Thyroid gland (tissue), 4 donors: ENCODE measurements at regions not wholly inside any gene's neighbourhood (a gene's known extent, or its start where the extent isn't known, plus 50 kb on each side); places are given as distances from the start of the nearest gene placed in this dataset.

Experiments used
- DNase-seq, 2 donors: peaks; one replicate each; pipeline ENCODE4 v3.0.0-alpha.2; 2019
- H3K27ac ChIP-seq, 3 donors: fragments of 200-600 bp; sonication (generic); 1 replicate in 2 of 3; 2 replicates in 1 of 3; pipeline ENCODE4 v1.5.1; 2016 to 2019; ENCODE audit warnings: mild to moderate bottlenecking in 1 of 3, moderate library complexity in 1 of 3
- H3K27me3 ChIP-seq: fragments of 200-600 bp; sonication (generic); one replicate; pipeline ENCODE4 v1.5.1; 2019
- H3K36me3 ChIP-seq, 2 donors: fragments of 200-600 bp; sonication (generic); one replicate each; pipeline ENCODE4 v1.5.1; 2016 to 2019
- H3K4me1 ChIP-seq, 2 donors: fragments of 200-600 bp; sonication (generic); one replicate each; pipeline ENCODE4 v1.5.1; 2017 to 2019
- H3K4me3 ChIP-seq, 3 donors: fragments of 200-600 bp; sonication (generic); replicated peaks in 1 of 3; 1 replicate in 2 of 3; 2 replicates in 1 of 3; pipeline ENCODE4 v1.5.1; 2016; ENCODE audit warnings: mild to moderate bottlenecking in 1 of 3
- H3K9me3 ChIP-seq: fragments of 200-600 bp; sonication (generic); one replicate; pipeline ENCODE4 v1.5.1; 2017
- POLR2A ChIP-seq, 2 donors: fragments of 450-650 bp; IDR thresholded peaks; one replicate each; pipeline ENCODE4 v1.6.1; 2017; ENCODE audit warnings: antibody characterized with exemption in 2 of 2, mild to moderate bottlenecking in 2 of 2, moderate library complexity in 1 of 2
- WGBS, 2 donors: methylation state at CpG; one replicate each; pipeline ENCODE4 v1.1.5; 2017; 5-methylcytosine and 5-hydroxymethylcytosine counted together
- intact Hi-C: fragments of 100-400 bp; cut with DNase I; formaldehyde crosslinking; loops from one replicate; pipeline ENCODE4 v1.15.1; 2023
- TF ChIP-seq, protein P1 (sequence below), 6 experiments: fragments of 200-600 bp in 3 of 6; fragments of 450-650 bp in 3 of 6; sonication (generic) in 3 of 6; IDR thresholded peaks; one replicate each; pipeline ENCODE4 v1.5.1; 2016 to 2019; ENCODE audit warnings: antibody characterized with exemption in 6 of 6, mild to moderate bottlenecking in 2 of 6, inconsistent platforms in 1 of 6, moderate library complexity in 1 of 6

DNA sequence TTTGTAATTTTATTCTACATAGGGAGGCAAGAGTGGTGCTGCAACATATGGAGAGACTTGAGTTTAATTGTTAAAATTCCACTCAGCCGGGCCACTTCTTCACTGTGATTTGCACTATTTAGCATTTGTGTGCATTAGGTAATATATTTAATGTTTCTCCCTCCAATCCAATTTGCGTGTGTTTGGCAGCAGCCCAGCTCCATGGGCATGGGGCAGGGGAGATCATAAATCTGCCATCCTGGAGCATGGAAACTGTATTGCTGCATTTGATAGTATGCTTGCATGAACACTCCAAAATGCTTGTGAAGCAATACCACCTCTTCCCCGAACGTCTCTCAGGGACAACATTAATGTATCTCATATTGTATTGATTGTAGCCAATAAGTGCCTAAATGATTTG is 339.1 kb upstream of the RBFOX1 start:
- TF ChIP-seq, protein P1, sequence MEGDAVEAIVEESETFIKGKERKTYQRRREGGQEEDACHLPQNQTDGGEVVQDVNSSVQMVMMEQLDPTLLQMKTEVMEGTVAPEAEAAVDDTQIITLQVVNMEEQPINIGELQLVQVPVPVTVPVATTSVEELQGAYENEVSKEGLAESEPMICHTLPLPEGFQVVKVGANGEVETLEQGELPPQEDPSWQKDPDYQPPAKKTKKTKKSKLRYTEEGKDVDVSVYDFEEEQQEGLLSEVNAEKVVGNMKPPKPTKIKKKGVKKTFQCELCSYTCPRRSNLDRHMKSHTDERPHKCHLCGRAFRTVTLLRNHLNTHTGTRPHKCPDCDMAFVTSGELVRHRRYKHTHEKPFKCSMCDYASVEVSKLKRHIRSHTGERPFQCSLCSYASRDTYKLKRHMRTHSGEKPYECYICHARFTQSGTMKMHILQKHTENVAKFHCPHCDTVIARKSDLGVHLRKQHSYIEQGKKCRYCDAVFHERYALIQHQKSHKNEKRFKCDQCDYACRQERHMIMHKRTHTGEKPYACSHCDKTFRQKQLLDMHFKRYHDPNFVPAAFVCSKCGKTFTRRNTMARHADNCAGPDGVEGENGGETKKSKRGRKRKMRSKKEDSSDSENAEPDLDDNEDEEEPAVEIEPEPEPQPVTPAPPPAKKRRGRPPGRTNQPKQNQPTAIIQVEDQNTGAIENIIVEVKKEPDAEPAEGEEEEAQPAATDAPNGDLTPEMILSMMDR (IDR thresholded peaks at IDR 0.05), result no peak
- no peak for TF ChIP-seq POLR2A (IDR thresholded peaks at IDR 0.05)
- Histone ChIP-seq H3K36me3 (no peaks in the 10 kb centered on the region), H3K27me3 (no peaks in the 10 kb centered on the region), H3K4me3 (no peak overlapping the region), H3K9me3 (no peaks in the 10 kb centered on the region), H3K4me1 (no peaks in the 10 kb centered on the region), H3K27ac (no peak overlapping the region)
- intact Hi-C loops, result no loop called here
- 58 to 69% methylated on average over 4 of the region's 4 CpGs for WGBS, 2 donors
- no peak for DNase-seq

DNA sequence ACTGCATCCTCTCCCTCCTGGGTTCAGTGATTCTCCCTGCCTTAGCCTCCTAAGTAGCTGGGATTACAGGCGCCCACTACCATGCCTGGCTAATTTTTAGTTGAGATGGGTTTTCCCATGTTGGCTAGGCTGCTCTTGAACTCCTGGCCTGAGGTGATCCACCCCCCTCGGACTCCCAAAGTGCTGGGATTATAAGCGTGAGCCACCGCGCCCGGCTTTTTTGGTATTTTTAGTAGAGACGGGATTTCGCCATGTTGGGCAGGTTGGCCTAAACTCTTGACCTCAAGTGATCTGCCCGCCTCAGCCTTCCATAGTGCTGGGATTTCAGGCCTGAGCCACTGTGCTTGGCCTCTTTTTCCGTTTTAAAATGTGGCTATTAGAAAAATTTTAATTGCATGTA is 343.8 kb upstream of the RBFOX1 start:
- H3K4me1 ChIP-seq, result no peaks in the 10 kb centered on the region
- TF ChIP-seq, protein P1 (IDR thresholded peaks at IDR 0.05), result no peak
- no peak for TF ChIP-seq POLR2A (IDR thresholded peaks at IDR 0.05)
- intact Hi-C loops, result no loop called here
- no peaks in the 10 kb centered on the region for H3K27me3 ChIP-seq
- H3K9me3 ChIP-seq, result no peaks in the 10 kb centered on the region
- H3K27ac ChIP-seq, result no peak overlapping the region
- H3K36me3 ChIP-seq, result no peaks in the 10 kb centered on the region
- no peak for DNase-seq
- WGBS, 2 donors, result 92 to 96% methylated on average over 10 of the region's 10 CpGs
- H3K4me3 ChIP-seq, result no peak overlapping the region

DNA sequence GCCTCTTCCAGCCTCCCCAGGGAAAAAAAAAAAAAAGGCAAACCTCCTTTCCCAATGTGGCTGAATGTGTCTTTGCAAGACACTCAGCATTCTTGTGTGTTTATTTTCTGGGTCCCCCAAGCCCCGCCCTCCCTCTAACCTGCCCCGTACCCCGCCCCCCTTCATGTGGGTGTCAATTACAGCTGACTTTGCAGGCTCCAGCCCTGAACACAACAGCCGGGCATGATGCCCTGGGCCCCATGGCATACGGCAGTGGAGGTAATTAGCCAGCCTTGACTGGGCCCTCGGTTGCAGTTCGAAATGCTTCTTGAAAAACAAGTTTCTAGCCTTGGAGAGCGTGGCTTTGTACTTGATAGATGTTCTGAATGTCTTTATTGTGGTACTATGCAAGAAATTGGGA is 354.7 kb upstream of the RBFOX1 start:
- no peak for TF ChIP-seq POLR2A (IDR thresholded peaks at IDR 0.05)
- TF ChIP-seq, protein P1 (IDR thresholded peaks at IDR 0.05), result no peak
- intact Hi-C loops, result no loop called here
- peak; percentile 65 to 83 for DNase-seq
- WGBS, 2 donors, result 30 to 35% methylated on average over 8 of the region's 8 CpGs
- H3K4me3 ChIP-seq, result no peak overlapping the region
- H3K27me3 ChIP-seq, result no peaks in the 10 kb centered on the region
- H3K36me3 ChIP-seq, result no peaks in the 10 kb centered on the region
- peaks cover 6 to 9% of the 10 kb centered on the region in 2 donors for H3K4me1 ChIP-seq
- no peak overlapping the region for H3K27ac ChIP-seq
- no peaks in the 10 kb centered on the region for H3K9me3 ChIP-seq

DNA sequence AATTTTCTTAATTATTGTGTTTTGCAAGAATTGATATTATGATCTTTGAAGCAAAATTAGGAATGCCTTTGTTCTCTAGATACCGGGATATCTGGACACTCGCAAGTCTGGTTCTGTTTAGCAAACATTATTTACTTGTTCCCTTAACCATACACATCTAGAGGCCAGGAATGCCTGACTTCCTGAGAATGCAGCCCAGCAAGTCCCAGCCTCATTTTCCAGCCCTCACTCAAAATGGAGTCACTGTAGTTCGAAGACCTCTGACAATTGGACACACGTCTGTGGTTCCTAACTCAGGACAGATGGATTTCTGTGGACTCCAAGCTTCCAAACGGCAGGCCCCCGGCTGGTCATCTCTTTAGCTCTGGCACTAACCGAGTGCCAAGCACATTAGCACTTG is 355.4 kb upstream of the RBFOX1 start:
- no peaks in the 10 kb centered on the region for H3K9me3 ChIP-seq
- no peak for DNase-seq
- H3K4me3 ChIP-seq, result no peak overlapping the region
- H3K4me1 ChIP-seq, result peaks cover 6 to 9% of the 10 kb centered on the region in 2 donors
- no peak overlapping the region for H3K27ac ChIP-seq
- 73 to 75% methylated on average over 7 of the region's 7 CpGs for WGBS, 2 donors
- H3K36me3 ChIP-seq, result no peaks in the 10 kb centered on the region
- no peak for TF ChIP-seq POLR2A (IDR thresholded peaks at IDR 0.05)
- TF ChIP-seq, protein P1 (IDR thresholded peaks at IDR 0.05), result no peak
- intact Hi-C loops, result no loop called here
- no peaks in the 10 kb centered on the region for H3K27me3 ChIP-seq

DNA sequence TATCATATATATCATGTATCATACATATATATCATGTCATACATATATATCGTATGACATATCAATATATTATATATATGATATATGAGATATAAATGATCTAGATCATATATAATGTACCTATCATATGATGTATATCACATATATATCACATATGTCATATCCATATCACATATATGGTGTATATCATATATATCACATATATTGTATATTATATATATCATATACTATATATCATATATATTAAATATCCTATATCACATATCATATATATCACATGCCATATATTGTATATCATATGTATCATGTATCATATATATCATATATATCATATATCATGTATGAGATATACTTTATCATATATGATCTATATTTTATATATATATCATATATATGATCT is 355.9 kb upstream of the RBFOX1 start:
- H3K27me3 ChIP-seq, result no peaks in the 10 kb centered on the region
- no peak overlapping the region for H3K27ac ChIP-seq
- no peak overlapping the region for H3K4me3 ChIP-seq
- no peaks in the 10 kb centered on the region for H3K9me3 ChIP-seq
- H3K36me3 ChIP-seq, result no peaks in the 10 kb centered on the region
- TF ChIP-seq, protein P1 (IDR thresholded peaks at IDR 0.05), result no peak
- TF ChIP-seq POLR2A (IDR thresholded peaks at IDR 0.05), result no peak
- WGBS, 2 donors, result 96 to 97% methylated on average over 1 of the region's 1 CpG
- H3K4me1 ChIP-seq, result peaks cover 6 to 9% of the 10 kb centered on the region in 2 donors
- no peak for DNase-seq
- intact Hi-C loops, result no loop called here
